Astrocyte (in vitro differentiated cells and primary cell): ENCODE measurements at regions not wholly inside any gene's neighbourhood (a gene's known extent, or its start where the extent isn't known, plus 50 kb on each side); places are given as distances from the start of the nearest gene placed in this dataset.

Experiments
- DNase-seq: peaks from one replicate; pipeline ENCODE4 v3.0.0-alpha.2; 2010; ENCODE audit warnings: low read depth
- FAIRE-seq: peaks from 2 replicates; lab custom pipeline; 2011; peaks lifted over from hg19 to GRCh38; lab: Jason Lieb, UNC
- H2AFZ ChIP-seq: 2 replicates; pipeline ENCODE4 v1.6.0; 2012; ENCODE audit warnings: low read depth, low read length, inconsistent platforms
- H3K27ac ChIP-seq: 2 replicates; pipeline ENCODE4 v1.5.1; 2011; ENCODE audit warnings: low read depth, low read length, inconsistent platforms
- H3K27me3 ChIP-seq: 2 replicates; pipeline ENCODE4 v1.6.0; 2011; ENCODE audit warnings: low read length, inconsistent platforms; ENCODE audit not compliant: insufficient read depth
- H3K36me3 ChIP-seq: 2 replicates; pipeline ENCODE4 v1.5.1; 2011; ENCODE audit warnings: low read length, inconsistent platforms; ENCODE audit not compliant: insufficient read depth
- H3K4me1 ChIP-seq: 2 replicates; pipeline ENCODE4 v1.5.1; 2011; ENCODE audit warnings: low read length, inconsistent platforms; ENCODE audit not compliant: insufficient read depth
- H3K4me2 ChIP-seq: 2 replicates; pipeline ENCODE4 v1.6.0; 2012; ENCODE audit warnings: low read length, inconsistent platforms
- H3K4me3 ChIP-seq: 2 replicates; pipeline ENCODE4 v1.5.1; 2011; ENCODE audit warnings: low read depth, mild to moderate bottlenecking, low read length, inconsistent platforms; ENCODE audit not compliant: insufficient read depth
- H3K79me2 ChIP-seq: 2 replicates; pipeline ENCODE4 v1.6.0; 2012; ENCODE audit warnings: mild to moderate bottlenecking, low read length, inconsistent platforms; ENCODE audit not compliant: insufficient read depth
- H3K9ac ChIP-seq: 2 replicates; pipeline ENCODE4 v1.6.0; 2012; ENCODE audit warnings: mild to moderate bottlenecking, low read length, inconsistent platforms
- H3K9me3 ChIP-seq: 2 replicates; pipeline ENCODE4 v1.5.1; 2012; ENCODE audit warnings: low read depth, mild to moderate bottlenecking, low read length, inconsistent platforms; ENCODE audit not compliant: insufficient read depth
- H4K20me1 ChIP-seq: 2 replicates; pipeline ENCODE4 v1.6.0; 2012; ENCODE audit warnings: low read length, inconsistent platforms; ENCODE audit not compliant: insufficient read depth
- H3K27ac Mint-ChIP-seq: one replicate; pipeline ENCODE4 v1.8.0; 2021; ENCODE audit warnings: mild to moderate bottlenecking, mixed read lengths; ENCODE audit not compliant: unreplicated experiment
- H3K27me3 Mint-ChIP-seq: one replicate; pipeline ENCODE4 v1.8.0; 2021; ENCODE audit warnings: low read depth, mixed read lengths; ENCODE audit not compliant: unreplicated experiment
- H3K36me3 Mint-ChIP-seq: one replicate; pipeline ENCODE4 v1.8.0; 2021; ENCODE audit warnings: low read depth, mixed read lengths; ENCODE audit not compliant: unreplicated experiment
- H3K4me1 Mint-ChIP-seq: one replicate; pipeline ENCODE4 v1.8.0; 2021; ENCODE audit warnings: low read depth, mixed read lengths; ENCODE audit not compliant: unreplicated experiment
- H3K4me3 Mint-ChIP-seq: one replicate; pipeline ENCODE4 v1.8.0; 2021; ENCODE audit warnings: mild to moderate bottlenecking, moderate library complexity, mixed read lengths; ENCODE audit not compliant: unreplicated experiment
- H3K9me3 Mint-ChIP-seq: one replicate; pipeline ENCODE4 v1.8.0; 2021; ENCODE audit warnings: mild to moderate bottlenecking, mixed read lengths; ENCODE audit not compliant: unreplicated experiment
- CTCF ChIP-seq: IDR thresholded peaks from 2 replicates; pipeline ENCODE4 v1.5.1; 2011; ENCODE audit warnings: low read depth, mild to moderate bottlenecking, inconsistent platforms, low read length, moderate library complexity; ENCODE audit not compliant: insufficient read depth
- EZH2 ChIP-seq: IDR thresholded peaks from 2 replicates; pipeline ENCODE4 v1.6.1; 2012; ENCODE audit warnings: mild to moderate bottlenecking, low read length, inconsistent platforms; ENCODE audit not compliant: insufficient read depth

DNA sequence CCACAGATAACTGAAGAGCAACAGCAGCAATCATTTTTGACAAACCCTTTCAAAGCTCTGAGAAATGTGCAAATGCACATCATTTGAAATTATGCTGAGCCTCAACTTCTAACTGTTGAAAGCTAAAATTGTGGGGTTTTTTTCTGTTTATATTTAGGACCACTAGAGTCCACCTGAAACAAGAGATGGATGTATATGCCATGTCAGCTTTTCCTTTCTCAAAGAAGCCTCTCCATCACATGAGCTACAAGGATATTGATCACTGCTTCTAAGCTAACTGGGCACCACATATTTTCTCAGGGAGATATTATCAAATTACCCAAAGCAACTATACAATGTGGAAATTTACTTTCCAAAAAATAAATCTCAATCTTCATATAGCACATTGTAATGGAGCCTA, 498.6 kb upstream of the ZNF385D start:
- H3K9me3 Mint-ChIP-seq: no peaks in the 10 kb centered on the region
- Histone ChIP-seq H4K20me1 (no peaks in the 10 kb centered on the region), H3K4me2 (no peak overlapping the region), H2AFZ (no peak overlapping the region), H3K27me3 (no peaks in the 10 kb centered on the region), H3K27ac (no peak overlapping the region), H3K36me3 (no peaks in the 10 kb centered on the region), H3K79me2 (no peaks in the 10 kb centered on the region), H3K4me3 (no peak overlapping the region), H3K4me1 (peaks cover 6% of the 10 kb centered on the region), H3K9me3 (no peaks in the 10 kb centered on the region), H3K9ac (no peak overlapping the region)
- no peak overlapping the region for H3K4me3 Mint-ChIP-seq
- H3K36me3 Mint-ChIP-seq: no peaks in the 10 kb centered on the region
- no peak overlapping the region for H3K27ac Mint-ChIP-seq
- no peaks in the 10 kb centered on the region for H3K27me3 Mint-ChIP-seq
- no peak for TF ChIP-seq EZH2
- no peak for DNase-seq
- no peak for FAIRE-seq
- peaks cover 15% of the 10 kb centered on the region for H3K4me1 Mint-ChIP-seq

- H3K36me3 Mint-ChIP-seq: no peaks in the 10 kb centered on the region
- no peak overlapping the region for H3K4me3 Mint-ChIP-seq
- Histone ChIP-seq H3K79me2 (no peaks in the 10 kb centered on the region), H3K36me3 (no peaks in the 10 kb centered on the region), H3K9ac (no peak overlapping the region), H3K27ac (no peak overlapping the region), H3K4me1 (no peaks in the 10 kb centered on the region), H2AFZ (no peak overlapping the region), H3K27me3 (no peaks in the 10 kb centered on the region), H3K4me2 (no peak overlapping the region), H3K4me3 (no peak overlapping the region), H3K9me3 (no peaks in the 10 kb centered on the region), H4K20me1 (no peaks in the 10 kb centered on the region)
- no peaks in the 10 kb centered on the region for H3K27me3 Mint-ChIP-seq
- no peak for DNase-seq
- no peak for FAIRE-seq
- H3K27ac Mint-ChIP-seq: no peak overlapping the region
- H3K9me3 Mint-ChIP-seq: no peaks in the 10 kb centered on the region
- TF ChIP-seq EZH2: no peak
- no peak for TF ChIP-seq CTCF
- H3K4me1 Mint-ChIP-seq: no peaks in the 10 kb centered on the region
Observed at GRCh38 chr3:22257252-22257651, 506.2 kb upstream of the ZNF385D start.

- TF ChIP-seq EZH2: no peak
- no peak for TF ChIP-seq CTCF
- no peak overlapping the region for H3K4me2 ChIP-seq
- no peaks in the 10 kb centered on the region for H3K36me3 Mint-ChIP-seq
- no peaks in the 10 kb centered on the region for H3K9me3 ChIP-seq
- H3K9ac ChIP-seq: no peak overlapping the region
- H2AFZ ChIP-seq: no peak overlapping the region
- H4K20me1 ChIP-seq: no peaks in the 10 kb centered on the region
- no peak overlapping the region for H3K27ac ChIP-seq
- no peak overlapping the region for H3K4me3 ChIP-seq
- peaks cover 7% of the 10 kb centered on the region for H3K4me1 Mint-ChIP-seq
- no peak overlapping the region for H3K4me3 Mint-ChIP-seq
- H3K27ac Mint-ChIP-seq: no peak overlapping the region
- no peaks in the 10 kb centered on the region for H3K27me3 ChIP-seq
- no peaks in the 10 kb centered on the region for H3K36me3 ChIP-seq
- FAIRE-seq (no peak), DNase-seq (no peak)
- no peaks in the 10 kb centered on the region for H3K9me3 Mint-ChIP-seq
- peaks cover 4% of the 10 kb centered on the region for H3K4me1 ChIP-seq
- no peaks in the 10 kb centered on the region for H3K27me3 Mint-ChIP-seq
- H3K79me2 ChIP-seq: no peaks in the 10 kb centered on the region
Observed at GRCh38 chr3:22262386-22262785, 511.4 kb upstream of the ZNF385D start.
